ENCODE measurements at regions not wholly inside any gene's neighbourhood (a gene's known extent, or its start where the extent isn't known, plus 50 kb on each side); places are given as distances from the start of the nearest gene placed in this dataset.

DNA sequence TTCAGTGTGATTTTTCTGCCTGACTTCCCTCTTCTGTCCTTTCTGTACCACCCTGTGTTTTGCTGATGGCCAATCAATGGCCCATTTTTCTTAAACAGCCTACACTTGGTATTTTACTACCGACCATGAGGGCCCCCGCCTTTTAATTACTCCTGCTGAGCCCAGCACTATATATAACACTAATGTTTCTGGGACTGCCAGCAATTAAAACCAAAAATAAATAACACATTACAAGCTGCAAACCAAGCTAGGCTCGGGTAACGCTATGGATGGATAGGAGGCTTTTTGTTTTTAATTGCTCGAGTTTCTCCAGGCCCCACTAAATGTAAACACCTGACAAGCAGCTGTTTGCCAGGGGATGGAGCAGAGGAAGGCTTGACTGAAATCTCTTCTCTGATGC is 915.4 kb upstream of the AUTS2 start:
- TF ChIP-seq, protein P1, sequence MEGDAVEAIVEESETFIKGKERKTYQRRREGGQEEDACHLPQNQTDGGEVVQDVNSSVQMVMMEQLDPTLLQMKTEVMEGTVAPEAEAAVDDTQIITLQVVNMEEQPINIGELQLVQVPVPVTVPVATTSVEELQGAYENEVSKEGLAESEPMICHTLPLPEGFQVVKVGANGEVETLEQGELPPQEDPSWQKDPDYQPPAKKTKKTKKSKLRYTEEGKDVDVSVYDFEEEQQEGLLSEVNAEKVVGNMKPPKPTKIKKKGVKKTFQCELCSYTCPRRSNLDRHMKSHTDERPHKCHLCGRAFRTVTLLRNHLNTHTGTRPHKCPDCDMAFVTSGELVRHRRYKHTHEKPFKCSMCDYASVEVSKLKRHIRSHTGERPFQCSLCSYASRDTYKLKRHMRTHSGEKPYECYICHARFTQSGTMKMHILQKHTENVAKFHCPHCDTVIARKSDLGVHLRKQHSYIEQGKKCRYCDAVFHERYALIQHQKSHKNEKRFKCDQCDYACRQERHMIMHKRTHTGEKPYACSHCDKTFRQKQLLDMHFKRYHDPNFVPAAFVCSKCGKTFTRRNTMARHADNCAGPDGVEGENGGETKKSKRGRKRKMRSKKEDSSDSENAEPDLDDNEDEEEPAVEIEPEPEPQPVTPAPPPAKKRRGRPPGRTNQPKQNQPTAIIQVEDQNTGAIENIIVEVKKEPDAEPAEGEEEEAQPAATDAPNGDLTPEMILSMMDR (IDR thresholded peaks at IDR 0.05) = no peak
- no peak for TF ChIP-seq POLR2A (IDR thresholded peaks at IDR 0.05)
